AG08395 (cell line): ENCODE measurements at regions not wholly inside any gene's neighbourhood (a gene's known extent, or its start where the extent isn't known, plus 50 kb on each side); places are given as distances from the start of the nearest gene placed in this dataset.
A peak's percentile ranks its signal among the peaks of the same experiment; 100 is the strongest.
"Not testable (repeated sequence)": the region's sequence is repeated elsewhere in the genome, so short reads cannot be mapped to it uniquely, and the experiment has no call there.

ENCODE experiments used
- DNase-seq: peaks from one replicate; pipeline ENCODE4 v3.0.0; 2012; ENCODE audit warnings: mixed read lengths, low spot score

GRCh38 chr5:77909237-77909636 lies 133.1 kb upstream of the TBCA start:
- DNase-seq, result no peak

GRCh38 chr5:77908787-77909186 lies 132.6 kb upstream of the TBCA start:
- DNase-seq, result no peak

- no peak for DNase-seq
Measured at GRCh38 chr5:77907786-77908185, 131.6 kb upstream of the TBCA start.

DNA sequence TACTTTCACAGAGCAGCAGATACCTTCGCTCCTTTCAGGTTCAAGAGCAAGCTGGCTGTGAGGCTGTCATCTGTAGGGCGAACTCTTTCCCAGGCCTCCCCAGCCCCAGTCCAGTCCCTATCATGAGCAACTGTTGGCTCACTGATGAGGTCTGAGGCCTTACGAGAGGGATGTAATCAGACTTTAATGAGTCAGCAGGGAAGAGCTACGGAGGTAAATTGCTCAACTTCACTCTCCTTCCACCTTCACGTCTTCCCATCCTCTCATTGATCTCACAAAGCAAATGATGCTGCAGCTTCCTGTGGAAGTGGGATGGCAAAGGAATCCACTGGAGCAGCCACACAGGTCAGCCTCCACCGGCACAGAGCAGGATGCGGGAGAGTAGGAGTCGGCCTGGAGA lies 130.7 kb upstream of the TBCA start:
- peak; percentile 26 for DNase-seq

- DNase-seq, result no peak
Measured at GRCh38 chr5:77904362-77904761, 128.2 kb upstream of the TBCA start.

DNA sequence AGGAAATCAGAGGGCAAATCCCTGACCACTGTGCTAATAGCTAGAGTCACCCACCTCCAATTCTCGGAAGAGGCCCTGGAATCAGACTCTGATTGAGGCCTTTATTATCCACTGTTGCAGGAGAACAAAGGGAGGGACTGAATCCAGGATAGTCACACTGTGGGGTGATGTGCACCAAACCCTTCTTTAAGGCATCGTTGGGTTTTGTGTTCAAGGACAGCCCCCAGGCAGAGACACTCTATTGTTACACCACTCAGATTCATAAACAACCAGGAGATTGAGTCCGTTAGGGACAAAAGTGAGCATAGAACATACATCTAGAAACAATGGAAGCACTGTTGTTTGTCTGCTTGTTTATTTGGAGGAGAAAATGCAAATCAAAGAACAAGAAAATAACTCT lies 124.6 kb upstream of the TBCA start:
- no peak for DNase-seq

DNA sequence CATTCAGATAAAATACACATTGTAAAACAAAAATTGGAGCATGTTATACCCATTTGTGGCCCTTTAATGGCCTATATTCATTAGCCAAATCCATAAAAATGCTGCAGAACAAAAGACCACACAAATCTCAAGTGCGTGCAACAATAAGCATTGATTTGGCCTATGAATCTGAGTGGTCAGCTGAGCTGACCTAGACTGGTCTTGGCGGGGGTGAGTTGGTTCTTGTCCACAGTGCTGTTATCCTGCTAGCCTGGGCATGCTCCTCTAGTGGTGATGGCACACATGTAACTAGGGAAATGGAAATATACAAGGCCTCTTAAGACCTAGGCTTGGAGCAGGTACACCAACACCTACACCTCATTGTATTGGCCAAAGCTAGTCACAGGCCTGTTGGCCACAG lies 122.2 kb upstream of the TBCA start:
- no peak for DNase-seq

GRCh38 chr5:77896338-77896737 lies 120.2 kb upstream of the TBCA start:
- no peak for DNase-seq

GRCh38 chr5:77894103-77894502 lies 118.0 kb upstream of the TBCA start:
- not testable (repeated sequence) for DNase-seq

DNA sequence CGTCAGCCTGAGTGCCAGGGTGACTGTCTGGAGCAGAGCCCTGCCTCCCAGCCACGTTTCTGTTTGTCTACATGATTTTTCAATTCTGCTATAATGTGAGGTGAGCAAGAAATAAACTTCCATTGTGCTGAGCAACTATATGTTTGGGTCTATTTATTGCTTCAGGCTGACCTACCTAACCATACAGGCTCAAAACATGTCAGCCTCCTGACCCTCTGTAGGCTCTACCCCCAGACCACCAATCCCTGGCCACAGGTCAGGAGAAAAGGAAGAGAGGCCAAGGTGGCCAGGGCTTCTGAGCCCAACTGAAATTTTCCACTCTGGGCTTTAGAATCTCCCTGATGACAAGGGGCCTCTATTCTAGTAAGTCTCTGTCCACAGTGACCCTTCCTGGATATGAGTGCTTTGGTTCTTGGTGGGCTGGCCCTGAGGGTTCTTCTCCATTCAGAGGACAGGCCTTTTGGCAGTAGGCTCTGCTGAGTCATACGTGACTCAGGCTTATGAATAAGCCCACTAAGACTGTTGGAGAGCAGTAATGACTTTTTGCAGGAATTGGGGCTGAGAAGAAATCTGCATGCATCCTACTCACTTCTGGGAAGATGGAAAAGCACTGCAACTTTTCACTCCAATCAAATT lies 117.2 kb upstream of the TBCA start:
- peak; percentile 96 for DNase-seq

GRCh38 chr5:77892061-77893010 lies 116.2 kb upstream of the TBCA start:
- no peak for DNase-seq

DNA sequence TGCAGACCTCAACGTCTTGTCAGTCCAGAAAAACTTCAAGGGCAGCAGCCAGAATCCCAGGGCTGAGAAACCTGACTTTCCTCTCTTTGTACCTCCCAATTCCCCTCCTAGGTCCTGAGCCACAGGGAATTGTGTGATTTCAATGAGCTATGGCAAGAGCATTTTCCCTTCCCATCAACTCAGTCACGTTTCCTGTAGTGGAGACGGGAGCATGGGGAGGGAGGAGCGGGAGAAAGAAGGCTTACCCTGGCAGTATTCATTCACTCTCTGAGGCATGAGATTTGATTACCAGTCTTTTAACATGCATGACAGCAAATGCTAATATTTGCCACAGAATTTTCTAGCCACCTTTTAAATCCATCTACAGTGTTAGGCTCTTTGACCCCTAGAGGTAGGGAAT lies 109.4 kb upstream of the TBCA start:
- no peak for DNase-seq

- DNase-seq, result no peak
Measured at GRCh38 chr5:77882670-77883257, 106.6 kb upstream of the TBCA start.

DNA sequence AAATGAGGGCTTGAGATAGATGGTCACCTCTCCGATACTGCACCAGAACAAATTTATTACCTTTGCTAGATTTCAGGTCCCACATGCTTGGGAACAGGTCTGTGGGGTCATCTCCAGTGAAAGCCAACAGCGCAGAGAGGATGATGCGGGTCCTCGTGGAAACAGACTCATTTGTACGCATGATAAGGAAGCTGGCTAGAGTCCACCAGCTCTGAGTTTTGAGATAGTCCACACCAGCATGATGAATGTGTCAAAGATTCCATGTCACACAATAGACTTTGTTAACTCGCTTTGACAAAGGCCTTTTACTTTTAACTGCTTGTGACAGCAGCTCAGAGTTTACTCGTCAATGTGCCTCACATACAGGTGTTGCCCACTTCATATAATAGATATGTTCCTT lies 105.4 kb upstream of the TBCA start:
- no peak for DNase-seq

- DNase-seq, result no peak
Measured at GRCh38 chr5:77877516-77878355, 101.6 kb upstream of the TBCA start.

DNA sequence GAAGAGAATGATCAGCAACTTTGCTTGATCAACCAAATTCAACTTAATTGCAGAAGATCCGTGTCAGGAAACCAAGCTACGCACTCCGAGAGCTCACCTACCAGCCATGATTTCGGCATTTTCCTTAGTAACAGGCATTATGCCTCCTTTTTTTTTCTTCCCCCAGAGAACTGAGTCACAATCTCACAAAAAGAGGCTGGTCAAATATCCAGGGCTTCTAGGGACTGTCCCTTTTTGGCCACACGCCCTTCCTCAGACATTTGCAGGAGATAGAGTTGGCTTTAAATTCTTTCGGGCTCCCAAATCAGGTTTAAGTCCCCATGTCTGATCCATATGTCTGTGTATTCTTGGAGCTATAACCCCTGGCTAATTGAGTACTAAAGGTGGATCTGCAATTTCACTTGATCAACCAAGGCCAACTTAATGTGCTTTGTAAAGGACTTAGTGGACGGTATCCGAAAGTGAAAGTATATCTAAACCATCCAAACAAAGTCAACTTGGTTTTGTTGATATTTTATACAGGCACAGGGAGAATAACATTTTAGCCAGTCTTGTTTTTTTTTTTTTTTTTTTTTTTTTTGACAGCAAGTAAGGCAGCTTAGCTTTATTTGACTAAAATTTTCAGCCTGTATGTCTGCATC lies 100.8 kb upstream of the TBCA start:
- DNase-seq, result no peak

GRCh38 chr5:77876316-77876715 lies 100.2 kb upstream of the TBCA start:
- DNase-seq, result no peak

DNA sequence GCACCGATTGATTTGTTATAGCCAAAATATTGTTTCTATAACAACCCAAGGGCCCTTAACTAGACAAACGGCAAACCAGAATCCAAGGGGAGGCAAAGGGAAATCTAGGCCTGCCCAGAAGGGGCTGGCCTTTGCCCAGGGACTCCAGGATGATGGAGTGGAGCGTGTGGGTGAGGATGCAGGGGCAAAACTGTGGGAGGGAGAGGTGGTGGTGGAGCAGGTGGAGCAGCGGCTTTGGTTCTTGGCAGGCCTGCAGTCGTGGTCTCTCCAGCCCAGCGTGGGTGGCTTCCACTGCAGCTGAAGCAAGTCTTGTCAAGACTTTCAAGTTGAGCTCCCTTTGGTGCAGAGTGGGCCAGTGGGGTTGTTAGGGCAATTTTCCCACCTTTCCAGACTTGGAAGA lies 98.6 kb upstream of the TBCA start:
- DNase-seq, result no peak

DNA sequence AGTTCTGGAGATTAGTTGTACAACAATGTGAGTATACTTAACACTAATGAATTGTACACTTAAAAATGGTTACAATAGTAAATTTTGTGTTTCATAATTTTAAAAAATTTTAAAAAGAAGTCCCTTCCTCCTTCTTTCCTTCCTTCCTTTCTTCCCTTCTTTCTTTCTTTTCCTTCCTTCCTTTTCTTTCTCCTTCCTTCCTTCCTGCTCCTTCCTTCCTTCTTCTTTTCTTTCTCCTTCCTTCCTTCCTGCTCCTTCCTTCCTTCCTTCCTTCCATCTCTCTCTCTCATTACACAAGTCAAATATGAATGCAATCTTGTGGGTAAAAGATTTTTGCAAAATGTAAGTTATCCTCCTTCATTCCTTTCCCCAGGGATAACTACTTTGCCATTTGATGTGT lies 97.1 kb upstream of the TBCA start:
- DNase-seq, result no peak

DNA sequence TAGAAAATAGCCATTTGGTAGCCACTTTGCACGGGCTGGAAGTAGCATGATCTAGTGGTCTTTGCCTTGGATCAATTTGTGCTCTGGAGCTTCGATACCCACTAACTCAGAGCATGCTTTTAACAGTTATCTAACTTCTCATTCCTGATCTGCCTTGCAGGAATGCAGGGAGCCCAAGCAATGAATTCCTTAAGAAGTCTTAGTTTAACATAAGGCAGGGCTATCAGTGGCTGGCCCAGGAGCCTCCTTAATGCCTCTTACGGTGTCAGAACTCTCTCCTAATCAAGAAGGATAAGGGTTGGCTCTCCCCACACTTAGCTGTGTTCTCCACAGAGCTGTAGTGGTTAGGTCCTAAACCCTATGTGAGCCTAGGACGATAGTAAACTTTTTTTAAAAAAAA lies 95.8 kb upstream of the TBCA start:
- DNase-seq, result no peak

- no peak for DNase-seq
Measured at GRCh38 chr5:77871016-77871415, 94.9 kb upstream of the TBCA start.
